OCI-LY1 (cell line): ENCODE measurements at regions not wholly inside any gene's neighbourhood (a gene's known extent, or its start where the extent isn't known, plus 50 kb on each side); places are given as distances from the start of the nearest gene placed in this dataset.

Experiments used
- H2AFZ ChIP-seq: fragments of 200-600 bp; sonication (generic), shearing (Covaris generic); 2 replicates; pipeline ENCODE4 v1.6.0; 2014; ENCODE audit warnings: antibody characterized with exemption, mild to moderate bottlenecking, low read length
- H3F3A ChIP-seq: fragments of 200-600 bp; sonication (generic), shearing (Covaris generic); 2 replicates; pipeline ENCODE4 v1.6.0; 2014; ENCODE audit warnings: mild to moderate bottlenecking, antibody characterized with exemption, low read length, moderate library complexity; ENCODE audit not compliant: insufficient read depth
- H3K27ac ChIP-seq: fragments of 200-600 bp; sonication (generic); 2 replicates; pipeline ENCODE4 v1.5.1; 2014; ENCODE audit warnings: low read length, mixed run types, mild to moderate bottlenecking, low read depth; ENCODE audit not compliant: poor library complexity, severe bottlenecking
- H3K27me3 ChIP-seq: fragments of 200-600 bp; sonication (generic); 2 replicates; pipeline ENCODE4 v1.6.0; 2014; ENCODE audit warnings: antibody characterized with exemption, mild to moderate bottlenecking, low read length, moderate library complexity; ENCODE audit not compliant: insufficient read depth
- H3K36me3 ChIP-seq: fragments of 200-600 bp; sonication (generic); 2 replicates; pipeline ENCODE4 v1.6.1; 2014; ENCODE audit warnings: mild to moderate bottlenecking, antibody characterized with exemption, low read length, moderate library complexity, mixed read lengths; ENCODE audit not compliant: insufficient read depth
- H3K4me1 ChIP-seq: fragments of 200-600 bp; sonication (generic); 2 replicates; pipeline ENCODE4 v1.5.1; 2014; ENCODE audit warnings: mild to moderate bottlenecking, low read length, moderate library complexity; ENCODE audit not compliant: insufficient read depth, severe bottlenecking
- H3K4me2 ChIP-seq: fragments of 200-600 bp; sonication (generic), shearing (Covaris generic); 2 replicates; pipeline ENCODE4 v1.6.1; 2014; ENCODE audit warnings: low read length
- H3K4me3 ChIP-seq: fragments of 200-600 bp; sonication (generic); 2 replicates; pipeline ENCODE4 v1.5.1; 2014; ENCODE audit warnings: low read length, low read depth, mild to moderate bottlenecking, mixed read lengths; ENCODE audit not compliant: poor library complexity, severe bottlenecking
- H3K79me2 ChIP-seq: fragments of 200-600 bp; shearing (Covaris generic); 2 replicates; pipeline ENCODE4 v1.6.1; 2016; ENCODE audit warnings: mixed run types, low read length, mixed read lengths; ENCODE audit not compliant: insufficient read depth
- H3K9ac ChIP-seq: fragments of 200-600 bp; sonication (generic), shearing (Covaris generic); 2 replicates; pipeline ENCODE4 v1.6.1; 2014; ENCODE audit warnings: mild to moderate bottlenecking, low read length, mixed read lengths
- H3K9me2 ChIP-seq: fragments of 200-600 bp; sonication (generic), shearing (Covaris generic); 2 replicates; pipeline ENCODE4 v1.6.1; 2014; ENCODE audit warnings: low read depth, mild to moderate bottlenecking, low read length, mixed read lengths
- H3K9me3 ChIP-seq: fragments of 200-600 bp; shearing (Covaris generic); 2 replicates; pipeline ENCODE4 v1.6.1; 2014; ENCODE audit warnings: low read length, mixed read lengths
- H4K20me1 ChIP-seq: fragments of 200-600 bp; sonication (generic), shearing (Covaris generic); 2 replicates; pipeline ENCODE4 v1.6.0; 2016; ENCODE audit warnings: mild to moderate bottlenecking, low read length; ENCODE audit not compliant: insufficient read depth
- EZH2 ChIP-seq: fragments of 200-600 bp; sonication (generic), shearing (Covaris generic); IDR thresholded peaks from 2 replicates; pipeline ENCODE4 v1.8.0; 2017; ENCODE audit warnings: borderline replicate concordance, mixed run types, mild to moderate bottlenecking, antibody characterized with exemption, low read length, moderate library complexity, mixed read lengths
- TF ChIP-seq, protein P1 (sequence below): fragments of 200-600 bp; sonication (generic), shearing (Covaris generic); IDR thresholded peaks from 2 replicates; pipeline ENCODE4 v1.5.1; 2017; ENCODE audit warnings: mild to moderate bottlenecking, antibody characterized with exemption, low read length, moderate library complexity, mixed read lengths

DNA sequence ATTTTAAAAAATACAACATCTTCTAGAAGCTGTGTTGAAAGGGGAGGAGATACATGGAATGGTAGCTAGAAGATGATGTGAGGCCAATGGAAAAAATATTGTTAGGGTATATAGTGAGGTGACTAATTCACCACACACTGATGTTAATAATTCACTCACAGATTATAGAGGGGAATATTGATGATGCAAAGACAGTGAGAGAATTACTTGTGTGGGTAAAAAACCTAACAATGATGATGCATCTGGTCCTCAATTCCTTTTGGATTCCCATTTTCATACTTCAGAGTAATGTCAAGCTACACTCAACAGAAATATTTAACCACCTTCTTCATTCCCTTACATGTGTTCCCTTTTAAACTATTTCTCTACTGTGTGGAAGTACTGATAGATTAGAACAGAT, 169.5 kb upstream of the DPYD start:
- Histone ChIP-seq H3K36me3 (no peaks in the 10 kb centered on the region), H3K9me2 (no peaks in the 10 kb centered on the region), H3K4me2 (no peak overlapping the region), H3K27me3 (no peaks in the 10 kb centered on the region), H3K4me1 (no peaks in the 10 kb centered on the region), H3K79me2 (no peaks in the 10 kb centered on the region), H3K9ac (no peak overlapping the region), H4K20me1 (no peaks in the 10 kb centered on the region), H3K9me3 (no peaks in the 10 kb centered on the region), H3K27ac (no peak overlapping the region), H3F3A (no peaks in the 10 kb centered on the region), H3K4me3 (no peak overlapping the region), H2AFZ (no peak overlapping the region)
- no peak for TF ChIP-seq EZH2

DNA sequence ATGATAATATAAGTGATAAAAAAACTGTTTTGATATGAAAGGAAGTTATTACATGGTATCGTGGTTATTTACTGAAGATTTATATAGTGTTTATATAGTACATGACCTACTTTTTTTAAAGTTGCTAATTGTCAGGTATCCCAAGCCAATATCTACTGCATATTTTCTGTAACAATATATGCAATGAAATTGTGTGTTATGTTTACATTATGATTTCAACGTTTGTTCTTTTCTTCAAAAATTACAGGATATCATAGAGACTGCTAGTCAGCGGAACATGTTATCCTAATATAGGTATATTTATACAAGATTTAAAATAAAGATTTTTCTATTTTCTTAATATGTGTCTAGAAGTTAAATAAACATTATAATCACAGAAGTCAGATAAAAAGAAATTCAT, 167.5 kb upstream of the DPYD start:
- no peak overlapping the region for H3K27ac ChIP-seq
- no peaks in the 10 kb centered on the region for H3K9me3 ChIP-seq
- H3K9ac ChIP-seq = no peak overlapping the region
- H3K36me3 ChIP-seq = no peaks in the 10 kb centered on the region
- no peak overlapping the region for H2AFZ ChIP-seq
- H4K20me1 ChIP-seq = no peaks in the 10 kb centered on the region
- H3K9me2 ChIP-seq = no peaks in the 10 kb centered on the region
- TF ChIP-seq, protein P1, sequence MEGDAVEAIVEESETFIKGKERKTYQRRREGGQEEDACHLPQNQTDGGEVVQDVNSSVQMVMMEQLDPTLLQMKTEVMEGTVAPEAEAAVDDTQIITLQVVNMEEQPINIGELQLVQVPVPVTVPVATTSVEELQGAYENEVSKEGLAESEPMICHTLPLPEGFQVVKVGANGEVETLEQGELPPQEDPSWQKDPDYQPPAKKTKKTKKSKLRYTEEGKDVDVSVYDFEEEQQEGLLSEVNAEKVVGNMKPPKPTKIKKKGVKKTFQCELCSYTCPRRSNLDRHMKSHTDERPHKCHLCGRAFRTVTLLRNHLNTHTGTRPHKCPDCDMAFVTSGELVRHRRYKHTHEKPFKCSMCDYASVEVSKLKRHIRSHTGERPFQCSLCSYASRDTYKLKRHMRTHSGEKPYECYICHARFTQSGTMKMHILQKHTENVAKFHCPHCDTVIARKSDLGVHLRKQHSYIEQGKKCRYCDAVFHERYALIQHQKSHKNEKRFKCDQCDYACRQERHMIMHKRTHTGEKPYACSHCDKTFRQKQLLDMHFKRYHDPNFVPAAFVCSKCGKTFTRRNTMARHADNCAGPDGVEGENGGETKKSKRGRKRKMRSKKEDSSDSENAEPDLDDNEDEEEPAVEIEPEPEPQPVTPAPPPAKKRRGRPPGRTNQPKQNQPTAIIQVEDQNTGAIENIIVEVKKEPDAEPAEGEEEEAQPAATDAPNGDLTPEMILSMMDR = no peak
- no peak for TF ChIP-seq EZH2
- no peaks in the 10 kb centered on the region for H3K4me1 ChIP-seq
- no peaks in the 10 kb centered on the region for H3F3A ChIP-seq
- no peaks in the 10 kb centered on the region for H3K79me2 ChIP-seq
- no peaks in the 10 kb centered on the region for H3K27me3 ChIP-seq
- H3K4me2 ChIP-seq = no peak overlapping the region
- no peak overlapping the region for H3K4me3 ChIP-seq

DNA sequence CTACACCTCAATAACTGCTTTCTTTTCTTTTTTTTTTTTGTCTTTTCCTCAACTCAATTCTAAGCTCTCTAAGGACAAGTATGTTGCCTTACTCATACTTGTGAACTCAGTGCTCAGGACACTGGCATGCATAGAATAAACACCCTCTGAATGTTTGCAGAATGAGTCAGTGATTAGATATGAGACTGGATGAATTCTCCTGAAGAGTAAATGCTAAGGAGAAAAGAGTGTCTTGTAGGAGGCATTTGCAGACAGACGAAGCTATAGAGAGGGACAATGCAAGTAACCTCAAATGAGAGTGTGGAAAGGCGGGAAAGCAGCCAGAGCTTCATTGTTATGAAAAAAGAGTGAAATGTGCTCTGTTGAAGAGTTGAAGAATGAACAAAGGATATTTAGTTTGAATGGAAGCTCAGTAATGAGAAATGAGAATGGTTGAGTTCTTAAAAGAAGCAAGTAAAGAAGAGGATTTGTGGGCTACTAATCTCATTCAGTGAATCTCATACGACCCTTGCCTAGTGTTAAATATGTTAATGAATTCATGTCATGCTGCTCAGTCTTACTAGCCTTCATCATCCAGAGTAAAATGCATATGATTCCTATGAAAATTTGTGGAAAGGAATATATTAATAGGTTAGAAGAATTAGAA, 166.1 kb upstream of the DPYD start:
- no peaks in the 10 kb centered on the region for H3K36me3 ChIP-seq
- no peaks in the 10 kb centered on the region for H4K20me1 ChIP-seq
- TF ChIP-seq, protein P1 = no peak
- TF ChIP-seq EZH2 = no peak
- H3K27ac ChIP-seq = no peak overlapping the region
- no peak overlapping the region for H2AFZ ChIP-seq
- no peaks in the 10 kb centered on the region for H3K27me3 ChIP-seq
- no peaks in the 10 kb centered on the region for H3K4me1 ChIP-seq
- H3K9me3 ChIP-seq = no peaks in the 10 kb centered on the region
- H3K9me2 ChIP-seq = no peaks in the 10 kb centered on the region
- no peak overlapping the region for H3K4me3 ChIP-seq
- H3K79me2 ChIP-seq = no peaks in the 10 kb centered on the region
- H3K4me2 ChIP-seq = no peak overlapping the region
- no peak overlapping the region for H3K9ac ChIP-seq
- H3F3A ChIP-seq = no peaks in the 10 kb centered on the region

DNA sequence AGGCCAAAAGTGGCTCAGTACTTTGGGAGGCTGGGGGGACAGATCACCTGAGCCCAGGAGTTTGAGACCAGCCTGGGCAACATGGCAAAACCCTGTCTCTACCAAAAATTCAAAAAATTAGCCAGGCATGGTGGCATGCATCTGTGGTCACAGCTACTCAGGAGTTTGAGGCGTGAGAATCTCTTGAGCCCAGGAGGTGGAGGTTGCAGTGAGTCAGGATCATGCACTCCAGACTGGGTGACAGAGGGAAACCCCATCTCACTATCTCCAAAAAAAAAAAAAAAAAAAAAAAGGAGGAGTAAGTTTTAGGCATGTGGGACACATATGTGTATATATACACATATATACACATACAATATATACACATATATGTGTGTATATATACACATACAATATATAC, 165.3 kb upstream of the DPYD start:
- Histone ChIP-seq H3K79me2 (no peaks in the 10 kb centered on the region), H3K9me2 (no peaks in the 10 kb centered on the region), H3K4me3 (no peak overlapping the region), H3K36me3 (no peaks in the 10 kb centered on the region), H3K4me2 (no peak overlapping the region), H3K4me1 (no peaks in the 10 kb centered on the region), H3K9me3 (no peaks in the 10 kb centered on the region), H3K27ac (no peak overlapping the region), H3K27me3 (no peaks in the 10 kb centered on the region), H3K9ac (no peak overlapping the region), H3F3A (no peaks in the 10 kb centered on the region), H2AFZ (no peak overlapping the region), H4K20me1 (no peaks in the 10 kb centered on the region)
- TF ChIP-seq EZH2 = no peak
- TF ChIP-seq, protein P1 = no peak
